ENCODE measurements at regions not wholly inside any gene's neighbourhood (a gene's known extent, or its start where the extent isn't known, plus 50 kb on each side); places are given as distances from the start of the nearest gene placed in this dataset.

DNA sequence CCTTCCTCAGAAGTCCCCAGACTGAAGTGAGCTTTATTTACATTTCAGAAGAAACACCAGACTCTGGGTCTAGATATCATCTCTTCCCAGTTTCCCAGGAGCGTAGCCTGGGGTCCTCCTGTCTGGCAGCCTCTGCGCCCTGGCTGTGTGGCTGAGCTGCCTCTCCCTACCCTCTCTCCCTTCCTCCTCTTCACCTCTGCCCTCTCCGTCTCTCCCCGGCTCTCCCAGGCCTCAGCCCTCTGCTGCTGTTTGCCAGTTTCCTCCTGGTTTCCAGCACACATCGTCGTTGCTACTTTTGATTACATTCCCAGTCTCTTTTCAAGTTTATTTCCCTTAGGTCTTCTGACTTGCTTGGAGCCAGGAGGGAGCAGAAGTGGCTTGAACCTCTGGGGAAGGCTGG is 91.1 kb upstream of the DISP3 start:
- Histone ChIP-seq H3K79me2 (ENCODE audit: control insufficient read depth, insufficient read depth, low read length) (no peaks in the 10 kb centered on the region), H3K27ac (ENCODE audit: low read length in 2 of 2) (no peak overlapping the region), H2AFZ (ENCODE audit: insufficient read depth, low read depth, low read length, poor library complexity, severe bottlenecking) (no peak overlapping the region), H4K20me1 (ENCODE audit: control insufficient read depth, insufficient read depth, low read length, poor library complexity, severe bottlenecking) (no peaks in the 10 kb centered on the region), H3K27me3 (replicated peaks in 1 of 4; ENCODE audit: control extremely low read depth in 1 of 4, control insufficient read depth in 3 of 4, insufficient read depth in 4 of 4, low read length in 3 of 4) (no peaks in the 10 kb centered on the region), H3K9ac (ENCODE audit: low read length) (no peak overlapping the region), H3K9me3 (ENCODE audit: control extremely low read depth in 1 of 3, control insufficient read depth in 2 of 3, insufficient read depth in 1 of 3, low read length in 2 of 3) (no peaks in the 10 kb centered on the region), H3K4me3 (ENCODE audit: control extremely low read depth in 1 of 5, extremely low read depth in 1 of 5, insufficient read depth in 1 of 5, low read depth in 2 of 5, low read length in 4 of 5) (no peak overlapping the region), H3K4me1 (ENCODE audit: control insufficient read depth in 2 of 2, insufficient read depth in 2 of 2, low read length in 2 of 2) (no peaks in the 10 kb centered on the region), H3K4me2 (replicated peaks; ENCODE audit: low read depth, low read length, poor library complexity, severe bottlenecking) (no peak overlapping the region), H3K36me3 (replicated peaks in 1 of 2; ENCODE audit: control extremely low read depth in 1 of 2, control insufficient read depth in 1 of 2, extremely low read depth in 1 of 2, insufficient read depth in 2 of 2, low read length in 1 of 2) (no peaks in the 10 kb centered on the region)
- peaks cover 6% of the 10 kb centered on the region for H3K27me3 Mint-ChIP-seq
- no peak overlapping the region for H3K4me3 Mint-ChIP-seq
- POLR2A ChIA-PET = no interaction called here
- no peak for ATAC-seq (ENCODE audit: low read depth)
- no peaks in the 10 kb centered on the region for H3K9me3 Mint-ChIP-seq (ENCODE audit: insufficient read depth)
- H3K4me1 Mint-ChIP-seq = peaks cover 7% of the 10 kb centered on the region
- TF ChIP-seq CTCF (IDR thresholded peaks at IDR 0.05) = no peak
- no peak for TF ChIP-seq EZH2 (IDR thresholded peaks at IDR 0.05; ENCODE audit: borderline replicate concordance, insufficient read depth, low read depth, low read length, poor library complexity, severe bottlenecking)
- no peak overlapping the region for H3K27ac Mint-ChIP-seq
- intact Hi-C loops (cut with micrococcal nuclease) = no loop called here
- 88% methylated on average over 4 of the region's 6 CpGs for WGBS (ENCODE audit: insufficient coverage)
- CTCF ChIA-PET = no interaction called here
- no peak for DNase-seq

- no peaks in the 10 kb centered on the region for H3K27me3 ChIP-seq (replicated peaks in 1 of 4; ENCODE audit: control extremely low read depth in 1 of 4, control insufficient read depth in 3 of 4, insufficient read depth in 4 of 4, low read length in 3 of 4)
- POLR2A ChIA-PET = no interaction called here
- H2AFZ ChIP-seq (ENCODE audit: insufficient read depth, low read depth, low read length, poor library complexity, severe bottlenecking) = no peak overlapping the region
- H3K27ac ChIP-seq (ENCODE audit: low read length in 2 of 2) = no peak overlapping the region
- H3K79me2 ChIP-seq (ENCODE audit: control insufficient read depth, insufficient read depth, low read length) = no peaks in the 10 kb centered on the region
- no peaks in the 10 kb centered on the region for H3K9me3 ChIP-seq (ENCODE audit: control extremely low read depth in 1 of 3, control insufficient read depth in 2 of 3, insufficient read depth in 1 of 3, low read length in 2 of 3)
- H3K9ac ChIP-seq (ENCODE audit: low read length) = no peak overlapping the region
- H3K4me2 ChIP-seq (replicated peaks; ENCODE audit: low read depth, low read length, poor library complexity, severe bottlenecking) = no peak overlapping the region
- TF ChIP-seq EZH2 (IDR thresholded peaks at IDR 0.05; ENCODE audit: borderline replicate concordance, insufficient read depth, low read depth, low read length, poor library complexity, severe bottlenecking) = no peak
- no peak for TF ChIP-seq CTCF (IDR thresholded peaks at IDR 0.05)
- no peaks in the 10 kb centered on the region for H4K20me1 ChIP-seq (ENCODE audit: control insufficient read depth, insufficient read depth, low read length, poor library complexity, severe bottlenecking)
- H3K4me3 ChIP-seq (ENCODE audit: control extremely low read depth in 1 of 5, extremely low read depth in 1 of 5, insufficient read depth in 1 of 5, low read depth in 2 of 5, low read length in 4 of 5) = no peak overlapping the region
- DNase-seq (no peak), ATAC-seq (ENCODE audit: low read depth) (no peak)
- 82% methylated on average over 6 of the region's 9 CpGs for WGBS (ENCODE audit: insufficient coverage)
- H3K4me3 Mint-ChIP-seq = no peak overlapping the region
- H3K4me1 Mint-ChIP-seq = peaks cover 7% of the 10 kb centered on the region
- CTCF ChIA-PET = no interaction called here
- H3K36me3 ChIP-seq (replicated peaks in 1 of 2; ENCODE audit: control extremely low read depth in 1 of 2, control insufficient read depth in 1 of 2, extremely low read depth in 1 of 2, insufficient read depth in 2 of 2, low read length in 1 of 2) = no peaks in the 10 kb centered on the region
- H3K4me1 ChIP-seq (ENCODE audit: control insufficient read depth in 2 of 2, insufficient read depth in 2 of 2, low read length in 2 of 2) = no peaks in the 10 kb centered on the region
- no peak overlapping the region for H3K27ac Mint-ChIP-seq
- no peaks in the 10 kb centered on the region for H3K9me3 Mint-ChIP-seq (ENCODE audit: insufficient read depth)
- H3K27me3 Mint-ChIP-seq = peaks cover 9% of the 10 kb centered on the region
- intact Hi-C loops (cut with micrococcal nuclease) = no loop called here
Observed at GRCh38 chr1:11388617-11389016, 90.3 kb upstream of the DISP3 start.
